Loucy (cell line): ENCODE measurements at regions not wholly inside any gene's neighbourhood (a gene's known extent, or its start where the extent isn't known, plus 50 kb on each side); places are given as distances from the start of the nearest gene placed in this dataset.

Experiments
- H2AFZ ChIP-seq: fragments of 200-600 bp; sonication (generic); 2 replicates; pipeline ENCODE4 v1.6.0; 2016; ENCODE audit warnings: antibody characterized with exemption, mild to moderate bottlenecking, low read length, moderate library complexity
- H3F3A ChIP-seq: fragments of 200-600 bp; 2 replicates; pipeline ENCODE4 v1.6.0; 2016; ENCODE audit warnings: antibody characterized with exemption, low read depth, mild to moderate bottlenecking
- H3K27me3 ChIP-seq: fragments of 200-600 bp; sonication (generic); 2 replicates; pipeline ENCODE4 v1.6.1; 2014; ENCODE audit warnings: low read length, mild to moderate bottlenecking; ENCODE audit not compliant: insufficient read depth, poor library complexity, severe bottlenecking
- H3K36me3 ChIP-seq: fragments of 200-600 bp; sonication (generic); 2 replicates; pipeline ENCODE4 v1.6.1; 2016; ENCODE audit warnings: low read length; ENCODE audit not compliant: insufficient read depth
- H3K4me1 ChIP-seq: fragments of 200-600 bp; sonication (generic); 2 replicates; pipeline ENCODE4 v1.5.1; 2014; ENCODE audit warnings: low read length, mild to moderate bottlenecking; ENCODE audit not compliant: insufficient read depth, poor library complexity, severe bottlenecking
- H3K4me2 ChIP-seq: fragments of 200-600 bp; sonication (generic); 2 replicates; pipeline ENCODE4 v1.6.0; 2014; ENCODE audit warnings: antibody characterized with exemption, low read length, low read depth, mild to moderate bottlenecking; ENCODE audit not compliant: poor library complexity, severe bottlenecking
- H3K4me3 ChIP-seq: fragments of 200-600 bp; sonication (generic); 2 replicates; pipeline ENCODE4 v1.5.1; 2014; ENCODE audit warnings: low read length, mild to moderate bottlenecking, mixed read lengths; ENCODE audit not compliant: poor library complexity, severe bottlenecking
- H3K79me2 ChIP-seq: fragments of 200-600 bp; sonication (generic); 2 replicates; pipeline ENCODE4 v1.6.1; 2014; ENCODE audit warnings: low read length; ENCODE audit not compliant: insufficient read depth
- H3K9ac ChIP-seq: fragments of 200-600 bp; sonication (generic); 2 replicates; pipeline ENCODE4 v1.6.0; 2014; ENCODE audit warnings: mild to moderate bottlenecking, low read depth, low read length, moderate library complexity; ENCODE audit not compliant: poor library complexity, severe bottlenecking
- H3K9me2 ChIP-seq: fragments of 200-600 bp; sonication (generic); replicated peaks from 2 replicates; pipeline ENCODE4 v1.6.1; 2016; ENCODE audit warnings: low read depth, low read length, mixed read lengths
- H3K9me3 ChIP-seq: fragments of 200-600 bp; sonication (generic); 2 replicates; pipeline ENCODE4 v1.6.1; 2014; ENCODE audit warnings: mild to moderate bottlenecking, antibody characterized with exemption, low read length, low read depth; ENCODE audit not compliant: insufficient read depth
- H4K20me1 ChIP-seq: fragments of 200-600 bp; sonication (generic); 2 replicates; pipeline ENCODE4 v1.6.0; 2014; ENCODE audit warnings: antibody characterized with exemption, low read length, mild to moderate bottlenecking; ENCODE audit not compliant: insufficient read depth, poor library complexity, severe bottlenecking
- CTCF ChIP-seq: fragments of 200-600 bp; sonication (generic); conservative IDR thresholded peaks from 2 replicates; pipeline ENCODE4 v1.5.1; 2014; ENCODE audit warnings: mild to moderate bottlenecking, antibody characterized with exemption, low read length
- EZH2phosphoT487 ChIP-seq: fragments of 200-600 bp; IDR thresholded peaks from 2 replicates; pipeline ENCODE4 v1.6.1; 2018; ENCODE audit warnings: antibody characterized with exemption, mild to moderate bottlenecking, moderate library complexity, borderline replicate concordance

- H3K36me3 ChIP-seq: no peaks in the 10 kb centered on the region
- H4K20me1 ChIP-seq: no peaks in the 10 kb centered on the region
- no peak overlapping the region for H2AFZ ChIP-seq
- no peaks in the 10 kb centered on the region for H3K27me3 ChIP-seq
- TF ChIP-seq CTCF (no peak), EZH2phosphoT487 (no peak)
- H3K9ac ChIP-seq: no peak overlapping the region
- no peaks in the 10 kb centered on the region for H3K9me2 ChIP-seq
- H3F3A ChIP-seq: no peaks in the 10 kb centered on the region
- no peak overlapping the region for H3K4me3 ChIP-seq
- H3K4me1 ChIP-seq: no peaks in the 10 kb centered on the region
- no peaks in the 10 kb centered on the region for H3K79me2 ChIP-seq
- no peaks in the 10 kb centered on the region for H3K9me3 ChIP-seq
- no peak overlapping the region for H3K4me2 ChIP-seq
These were observed 209.1 kb downstream of the BCL11B start for GRCh38 chr14:99062772-99063418.

- H2AFZ ChIP-seq: no peak overlapping the region
- no peaks in the 10 kb centered on the region for H3F3A ChIP-seq
- H3K36me3 ChIP-seq: no peaks in the 10 kb centered on the region
- no peaks in the 10 kb centered on the region for H4K20me1 ChIP-seq
- no peaks in the 10 kb centered on the region for H3K79me2 ChIP-seq
- H3K4me3 ChIP-seq: no peak overlapping the region
- no peaks in the 10 kb centered on the region for H3K9me3 ChIP-seq
- no peaks in the 10 kb centered on the region for H3K4me1 ChIP-seq
- TF ChIP-seq EZH2phosphoT487: no peak
- TF ChIP-seq CTCF: no peak
- no peaks in the 10 kb centered on the region for H3K27me3 ChIP-seq
- H3K9ac ChIP-seq: no peak overlapping the region
- H3K9me2 ChIP-seq: no peaks in the 10 kb centered on the region
- H3K4me2 ChIP-seq: no peak overlapping the region
These were observed 208.3 kb downstream of the BCL11B start for GRCh38 chr14:99063620-99064225.

GRCh38 chr14:99064262-99064954 lies 207.6 kb downstream of the BCL11B start:
- Histone ChIP-seq H3K9me2 (no peaks in the 10 kb centered on the region), H3K4me2 (no peak overlapping the region), H3K27me3 (no peaks in the 10 kb centered on the region), H3F3A (no peaks in the 10 kb centered on the region), H4K20me1 (no peaks in the 10 kb centered on the region), H3K4me3 (no peak overlapping the region), H3K79me2 (no peaks in the 10 kb centered on the region), H2AFZ (no peak overlapping the region), H3K36me3 (no peaks in the 10 kb centered on the region), H3K9ac (no peak overlapping the region), H3K4me1 (no peaks in the 10 kb centered on the region), H3K9me3 (no peaks in the 10 kb centered on the region)
- TF ChIP-seq EZH2phosphoT487: no peak
- no peak for TF ChIP-seq CTCF
